ENCODE measurements at regions not wholly inside any gene's neighbourhood (a gene's known extent, or its start where the extent isn't known, plus 50 kb on each side); places are given as distances from the start of the nearest gene placed in this dataset.
"Not testable (repeated sequence)": the region's sequence is repeated elsewhere in the genome, so short reads cannot be mapped to it uniquely, and the experiment has no call there.

- TF ChIP-seq CTCF, POLR2A, POLR2AphosphoS5, EP300 (IDR thresholded peaks at IDR 0.05): not testable (repeated sequence)
Observed at GRCh38 chr1:229008347-229008746, 262.6 kb upstream of the RAB4A start.

All from sigmoid colon (tissue), 4 donors.